ENCODE measurements at regions not wholly inside any gene's neighbourhood (a gene's known extent, or its start where the extent isn't known, plus 50 kb on each side); places are given as distances from the start of the nearest gene placed in this dataset.
A peak's percentile ranks its signal among the peaks of the same experiment; 100 is the strongest.

- TF ChIP-seq POU6F1 (CRISPR knock-in tag; IDR thresholded peaks at IDR 0.05; ENCODE audit: borderline replicate concordance, low read depth) (no peak), TSHZ2 (CRISPR knock-in tag; IDR thresholded peaks at IDR 0.05) (no peak), ESRRG (CRISPR knock-in tag; IDR thresholded peaks at IDR 0.05) (no peak)
Measured at GRCh38 chr10:42431095-42431494, 207.3 kb downstream of the ZNF33B start (continued).

GRCh38 chr10:42428534-42428933 lies 209.8 kb downstream of the ZNF33B start:
- peak; percentile 72; the same call in 2 of the 3 replicates for ATAC-seq
- TF ChIP-seq OSR1 (CRISPR knock-in tag; IDR thresholded peaks at IDR 0.05) (no peak), PATZ1 (CRISPR knock-in tag; IDR thresholded peaks at IDR 0.05; ENCODE audit: borderline replicate concordance) (no peak), ZNF565 (CRISPR knock-in tag; conservative IDR thresholded peaks at IDR 0.05; ENCODE audit: low read depth) (no peak), POU6F1 (CRISPR knock-in tag; IDR thresholded peaks at IDR 0.05; ENCODE audit: borderline replicate concordance, low read depth) (no peak)

GRCh38 chr10:42422911-42423310 lies 215.5 kb downstream of the ZNF33B start:
- ATAC-seq = no peak
- TF ChIP-seq ARNTL (CRISPR knock-in tag; IDR thresholded peaks at IDR 0.05; ENCODE audit: borderline replicate concordance, low read depth) = no peak

GRCh38 chr10:42421812-42422211 lies 216.6 kb downstream of the ZNF33B start:
- ATAC-seq = peak; percentile 55
- TF ChIP-seq ZNF8 (CRISPR knock-in tag; IDR thresholded peaks at IDR 0.05) (no peak), ZNF565 (CRISPR knock-in tag; conservative IDR thresholded peaks at IDR 0.05; ENCODE audit: low read depth) (no peak), ARNTL (CRISPR knock-in tag; IDR thresholded peaks at IDR 0.05; ENCODE audit: borderline replicate concordance, low read depth) (no peak), CREB5 (CRISPR knock-in tag; IDR thresholded peaks at IDR 0.05; ENCODE audit: low read depth) (no peak)

GRCh38 chr10:42419789-42420188 lies 218.6 kb downstream of the ZNF33B start:
- ATAC-seq = no peak
- TF ChIP-seq ZNF565 (CRISPR knock-in tag; conservative IDR thresholded peaks at IDR 0.05; ENCODE audit: low read depth) = no peak

- no peak for ATAC-seq
- TF ChIP-seq CSDC2 (CRISPR knock-in tag; IDR thresholded peaks at IDR 0.05) (no peak), CREB5 (CRISPR knock-in tag; IDR thresholded peaks at IDR 0.05; ENCODE audit: low read depth) (no peak), ZNF70 (CRISPR knock-in tag; IDR thresholded peaks at IDR 0.05) (no peak), ZNF565 (CRISPR knock-in tag; conservative IDR thresholded peaks at IDR 0.05; ENCODE audit: low read depth) (no peak), TSHZ2 (CRISPR knock-in tag; IDR thresholded peaks at IDR 0.05) (no peak), ZNF8 (CRISPR knock-in tag; IDR thresholded peaks at IDR 0.05) (no peak), ZC3H10 (CRISPR knock-in tag; IDR thresholded peaks at IDR 0.05) (no peak)
Measured at GRCh38 chr10:42380926-42381547, 257.3 kb downstream of the ZNF33B start.
